AG04450 (cell line): ENCODE measurements at regions not wholly inside any gene's neighbourhood (a gene's known extent, or its start where the extent isn't known, plus 50 kb on each side); places are given as distances from the start of the nearest gene placed in this dataset.
"Not testable (repeated sequence)": the region's sequence is repeated elsewhere in the genome, so short reads cannot be mapped to it uniquely, and the experiment has no call there.

Source experiments
- CTCF ChIA-PET: fragments of 300-600, 350-600 bp; formaldehyde crosslinking; extraction: SDS; loops from one replicate; lab custom pipeline; 2022; ENCODE audit warnings: antibody characterized with exemption, inconsistent platforms; lab: Charles Lee
- POLR2A ChIA-PET: fragments of 350-600 bp; formaldehyde crosslinking; extraction: SDS; loops from one replicate; lab custom pipeline; 2021; ENCODE audit warnings: antibody characterized with exemption, inconsistent platforms; lab: Yijun Ruan, JAX
- DNase-seq: peaks from one replicate; pipeline ENCODE4 v3.0.0-alpha.2; 2011; ENCODE audit warnings: low read depth, low spot score
- H3K27ac ChIP-seq: one replicate; pipeline ENCODE4 v1.5.1; 2012; ENCODE audit warnings: low read depth, low read length, control low read depth
- H3K27me3 ChIP-seq: one replicate; pipeline ENCODE4 v1.6.0; 2012; ENCODE audit warnings: low read length; ENCODE audit not compliant: control insufficient read depth, insufficient read depth
- H3K4me3 ChIP-seq: 2 replicates; pipeline ENCODE4 v1.5.1; 2011; ENCODE audit warnings: mild to moderate bottlenecking, low read depth, low read length, control low read depth
- H3K9me3 ChIP-seq: 2 replicates; pipeline ENCODE4 v1.5.1; 2012; ENCODE audit warnings: low read length; ENCODE audit not compliant: control insufficient read depth, insufficient read depth
- TF ChIP-seq, protein P1 (sequence below): IDR thresholded peaks from 2 replicates; pipeline ENCODE4 v1.5.1; 2011; ENCODE audit warnings: low read depth, low read length, control low read depth, inconsistent platforms

DNA sequence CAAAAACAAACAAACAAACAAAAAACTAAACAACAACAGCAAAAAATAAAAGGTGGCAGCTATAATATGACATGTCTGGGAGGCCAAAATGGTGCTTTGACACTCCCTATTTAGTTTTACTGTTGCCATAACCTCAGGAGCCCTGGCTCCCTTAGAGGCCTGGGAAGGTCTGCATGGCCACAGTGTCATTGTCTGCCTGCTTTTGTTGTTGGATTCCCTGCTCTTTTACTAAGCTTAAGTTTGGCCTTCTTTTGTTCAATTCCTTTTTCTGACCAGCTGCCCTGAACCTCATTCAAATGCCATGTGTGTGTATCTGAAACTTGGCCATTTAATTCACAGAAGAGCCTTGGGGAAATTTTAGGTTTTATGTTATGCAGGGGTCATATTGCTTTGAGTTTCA lies 458.2 kb downstream of the TMEM232 start:
- DNase-seq, result no peak
- Histone ChIP-seq H3K27me3 (no peaks in the 10 kb centered on the region), H3K4me3 (no peak overlapping the region), H3K9me3 (0 out of 2 replicates have a peak, but pooled peaks cover 2% of the 10 kb centered on the region), H3K27ac (no peak overlapping the region)
- CTCF ChIA-PET, result no interaction called here
- TF ChIP-seq, protein P1, sequence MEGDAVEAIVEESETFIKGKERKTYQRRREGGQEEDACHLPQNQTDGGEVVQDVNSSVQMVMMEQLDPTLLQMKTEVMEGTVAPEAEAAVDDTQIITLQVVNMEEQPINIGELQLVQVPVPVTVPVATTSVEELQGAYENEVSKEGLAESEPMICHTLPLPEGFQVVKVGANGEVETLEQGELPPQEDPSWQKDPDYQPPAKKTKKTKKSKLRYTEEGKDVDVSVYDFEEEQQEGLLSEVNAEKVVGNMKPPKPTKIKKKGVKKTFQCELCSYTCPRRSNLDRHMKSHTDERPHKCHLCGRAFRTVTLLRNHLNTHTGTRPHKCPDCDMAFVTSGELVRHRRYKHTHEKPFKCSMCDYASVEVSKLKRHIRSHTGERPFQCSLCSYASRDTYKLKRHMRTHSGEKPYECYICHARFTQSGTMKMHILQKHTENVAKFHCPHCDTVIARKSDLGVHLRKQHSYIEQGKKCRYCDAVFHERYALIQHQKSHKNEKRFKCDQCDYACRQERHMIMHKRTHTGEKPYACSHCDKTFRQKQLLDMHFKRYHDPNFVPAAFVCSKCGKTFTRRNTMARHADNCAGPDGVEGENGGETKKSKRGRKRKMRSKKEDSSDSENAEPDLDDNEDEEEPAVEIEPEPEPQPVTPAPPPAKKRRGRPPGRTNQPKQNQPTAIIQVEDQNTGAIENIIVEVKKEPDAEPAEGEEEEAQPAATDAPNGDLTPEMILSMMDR, result no peak
- POLR2A ChIA-PET, result no interaction called here

DNA sequence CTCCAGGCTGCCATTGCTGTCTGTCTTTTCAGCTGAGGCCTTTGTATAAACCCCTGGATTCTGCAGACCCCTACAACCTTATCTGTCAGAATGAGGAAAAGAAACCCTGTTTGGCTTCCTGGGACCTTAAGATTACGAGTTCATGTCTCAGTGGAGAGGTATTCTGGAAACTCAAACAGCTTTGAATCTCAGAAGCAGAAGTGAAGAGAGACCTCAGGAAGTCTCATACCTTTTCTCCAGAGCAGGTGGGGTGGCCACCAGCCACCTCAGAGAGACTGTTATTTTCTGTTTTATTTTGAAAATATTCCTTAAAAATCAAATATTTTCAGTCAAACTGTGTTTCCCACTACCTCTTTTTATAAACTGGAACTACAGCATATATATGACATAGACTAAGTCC lies 457.5 kb downstream of the TMEM232 start:
- no peak overlapping the region for H3K4me3 ChIP-seq
- DNase-seq, result no peak
- 0 out of 2 replicates have a peak, but pooled peaks cover 2% of the 10 kb centered on the region for H3K9me3 ChIP-seq
- no peaks in the 10 kb centered on the region for H3K27me3 ChIP-seq
- POLR2A ChIA-PET, result no interaction called here
- CTCF ChIA-PET, result interaction anchor here (0.6 kb wide), 1 partner anchor 204 kb away, joined by 8 read pairs; no protein-coding TSS in a partner anchor
- H3K27ac ChIP-seq, result no peak overlapping the region
- TF ChIP-seq, protein P1, result no peak

DNA sequence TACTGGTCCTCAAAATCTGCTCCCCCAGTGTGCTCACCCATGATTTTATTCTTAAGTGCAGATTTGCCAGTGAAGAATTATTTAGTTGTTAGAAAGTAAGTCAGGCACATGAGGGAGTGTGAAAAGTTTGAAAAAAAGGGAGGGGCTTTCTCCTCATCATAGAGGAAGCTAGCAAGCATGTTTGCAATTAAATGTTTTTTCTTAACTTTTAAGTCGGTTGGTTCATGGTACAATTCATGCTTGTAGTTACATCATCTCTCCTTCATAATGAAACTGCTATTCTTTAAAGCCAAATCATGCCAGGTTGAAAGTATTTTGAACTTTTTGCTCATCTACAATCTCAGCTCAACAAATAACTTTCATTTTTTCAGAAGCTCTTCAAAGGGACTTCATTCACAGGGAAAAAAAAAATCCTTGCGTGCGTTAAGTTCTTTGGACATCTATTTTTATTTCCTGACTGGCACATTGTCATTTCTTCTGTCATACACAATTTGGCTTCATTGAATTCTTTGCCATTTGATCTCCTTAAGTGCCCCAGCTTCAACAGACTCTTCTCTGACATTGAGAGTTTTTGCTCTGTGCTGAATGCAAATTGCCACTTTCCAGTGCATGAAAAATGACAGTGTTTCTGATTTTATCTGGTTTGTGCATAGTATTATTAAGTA lies 456.9 kb downstream of the TMEM232 start:
- Histone ChIP-seq H3K9me3 (0 out of 2 replicates have a peak, but pooled peaks cover 2% of the 10 kb centered on the region), H3K4me3 (no peak overlapping the region), H3K27me3 (no peaks in the 10 kb centered on the region), H3K27ac (no peak overlapping the region)
- no peak for DNase-seq
- TF ChIP-seq, protein P1, result no peak
- POLR2A ChIA-PET, result no interaction called here
- CTCF ChIA-PET, result interaction anchor here (0.6 kb wide), 1 partner anchor 204 kb away, joined by 8 read pairs; no protein-coding TSS in a partner anchor

DNA sequence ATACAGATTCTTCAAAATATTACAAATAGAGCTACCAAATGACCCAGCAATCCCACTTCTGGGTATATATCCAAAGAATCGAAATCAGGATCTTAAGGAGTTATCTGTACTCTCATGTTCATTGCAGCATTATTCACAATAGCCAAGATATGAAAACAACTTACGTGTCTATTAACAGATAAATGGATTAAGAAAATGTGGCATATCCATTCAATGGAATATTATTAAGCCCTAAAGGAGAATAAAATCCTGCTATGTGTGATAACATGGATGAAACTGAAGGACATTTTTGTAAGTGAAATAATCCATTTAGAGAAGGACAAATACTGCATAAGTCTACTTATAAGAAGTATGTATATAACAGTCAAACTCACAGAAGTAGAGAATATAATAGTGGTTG lies 450.6 kb downstream of the TMEM232 start:
- TF ChIP-seq, protein P1, result no peak
- peaks cover 5% of the 10 kb centered on the region for H3K9me3 ChIP-seq
- no peak overlapping the region for H3K4me3 ChIP-seq
- no peaks in the 10 kb centered on the region for H3K27me3 ChIP-seq
- no peak for DNase-seq
- ChIA-PET CTCF (no interaction called here), POLR2A (no interaction called here)
- no peak overlapping the region for H3K27ac ChIP-seq

DNA sequence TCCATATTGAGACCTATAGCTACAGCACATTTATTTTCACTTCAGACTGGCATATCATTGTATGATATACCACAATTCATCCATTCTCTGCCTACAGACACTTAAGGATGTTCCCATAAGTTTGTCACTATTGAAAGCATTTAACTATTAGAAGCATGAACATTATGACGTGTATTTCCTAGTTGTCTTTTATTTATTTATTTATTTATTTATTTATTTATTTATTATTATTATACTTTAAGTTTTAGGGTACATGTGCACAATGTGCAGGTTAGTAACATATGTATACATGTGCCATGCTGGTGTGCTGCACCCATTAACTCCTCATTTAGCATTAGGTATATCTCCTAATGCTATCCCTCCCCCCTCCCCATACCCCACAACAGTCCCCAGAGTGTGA lies 448.0 kb downstream of the TMEM232 start:
- DNase-seq, POLR2A ChIA-PET, CTCF ChIA-PET: not testable (repeated sequence)

DNA sequence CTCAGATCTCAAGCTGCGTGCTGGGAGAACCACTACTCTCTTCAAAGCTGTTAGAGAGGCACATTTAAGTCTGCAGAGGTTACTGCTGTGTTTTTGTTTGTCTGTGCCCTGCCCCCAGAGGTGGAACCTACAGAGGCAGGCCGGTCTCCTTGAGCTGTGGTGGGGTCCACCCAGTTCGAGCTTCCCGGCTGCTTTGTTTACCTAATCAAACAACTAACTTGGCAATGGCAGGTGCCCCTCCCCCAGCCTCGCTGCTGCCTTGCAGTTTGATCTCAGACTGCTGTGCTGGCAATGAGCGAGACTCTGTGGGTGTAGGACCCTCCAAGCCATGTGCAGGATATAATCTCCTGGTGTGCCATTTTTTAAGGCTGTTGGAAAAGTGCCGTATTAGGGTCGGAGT lies 442.4 kb downstream of the TMEM232 start:
- DNase-seq, H3K27me3 ChIP-seq, H3K27ac ChIP-seq, POLR2A ChIA-PET, H3K9me3 ChIP-seq, H3K4me3 ChIP-seq, CTCF ChIA-PET: not testable (repeated sequence)

More for the DNA sequence above, 448.0 kb downstream of the TMEM232 start:
- H3K27me3 ChIP-seq, H3K4me3 ChIP-seq, H3K27ac ChIP-seq, H3K9me3 ChIP-seq: not testable (repeated sequence)
